Ovary (tissue), 7 donors: ENCODE measurements at regions not wholly inside any gene's neighbourhood (a gene's known extent, or its start where the extent isn't known, plus 50 kb on each side); places are given as distances from the start of the nearest gene placed in this dataset.
"Not testable (repeated sequence)": the region's sequence is repeated elsewhere in the genome, so short reads cannot be mapped to it uniquely, and the experiment has no call there.

Experiments used
- DNase-seq, 5 donors: peaks; one replicate each; pipeline ENCODE4 v3.0.0-alpha.2; 2019 to 2020
- H3K27ac ChIP-seq, 2 donors: fragments of 200-600 bp; one replicate each; pipeline versions ENCODE4 v1.5.1 to v1.8.0; 2019 to 2022
- H3K27me3 ChIP-seq: fragments of 200-600 bp; one replicate; pipeline ENCODE4 v1.8.0; 2022
- H3K36me3 ChIP-seq: fragments of 200-600 bp; sonication (generic); one replicate; pipeline ENCODE4 v1.5.1; 2019
- H3K4me1 ChIP-seq: one replicate; pipeline ENCODE4 v1.8.1; 2013; ENCODE audit warnings: mild to moderate bottlenecking, moderate library complexity; ENCODE audit not compliant: insufficient read depth
- H3K4me3 ChIP-seq: fragments of 200-600 bp; sonication (generic); one replicate; pipeline ENCODE4 v1.5.1; 2017
- H3K9me3 ChIP-seq, 2 donors: fragments of 200-600 bp in 1 of 2; sonication (generic) in 1 of 2; one replicate each; pipeline versions ENCODE4 v1.5.1 to v1.8.1; 2013 to 2019; ENCODE audit warnings: mild to moderate bottlenecking in 1 of 2, moderate library complexity in 1 of 2
- CTCF ChIP-seq, 3 donors: fragments of 450-650 bp in 2 of 3; fragments of 200-600 bp in 1 of 3; IDR thresholded peaks; one replicate each; pipeline versions ENCODE4 v1.5.1 to v1.8.0; 2016 to 2022; ENCODE audit warnings: antibody characterized with exemption in 3 of 3, mild to moderate bottlenecking in 1 of 3
- EP300 ChIP-seq: sonication (generic); formaldehyde crosslinking; IDR thresholded peaks from one replicate; pipeline ENCODE4 v1.6.1; 2017; ENCODE audit warnings: antibody characterized with exemption
- POLR2A ChIP-seq: fragments of 450-650 bp; IDR thresholded peaks from one replicate; pipeline ENCODE4 v1.6.1; 2017; ENCODE audit warnings: antibody characterized with exemption, mild to moderate bottlenecking, moderate library complexity
- WGBS, 3 donors: extraction: QIAGEN DNeasy Blood & Tissue Kit in 1 of 3; methylation state at CpG; one replicate each; pipeline versions ENCODE4 v1.1.5 to v1.1.7; 2013 to 2017; 5-methylcytosine and 5-hydroxymethylcytosine counted together
- intact Hi-C, 4 donors: fragments of 100-400 bp; cut with DNase I; formaldehyde crosslinking; loops; one replicate each; pipeline versions ENCODE4 v1.11.0 to v1.15.1; 2022 to 2023
- donor health status: DM: no; HTN: no; CAD: no; lungs with moderate emphysema.
- donor health status: DM: no; HTN: no; CAD: no.
- donor health status: Bipolar disorder and iron deficiency.
- donor health status: DM: no; HTN: no; CAD: no.
- donor health status: DM: yes; HTN: yes; CAD: no.

GRCh38 chr7:73058-73331, 119.4 kb upstream of the FAM20C start:
- H3K9me3 ChIP-seq, H3K36me3 ChIP-seq, H3K27ac ChIP-seq, H3K27me3 ChIP-seq, H3K4me1 ChIP-seq, DNase-seq, intact Hi-C loops, H3K4me3 ChIP-seq: not testable (repeated sequence)
- 21 to 35% (median 29%) methylated on average over 1 to 2 of the region's 5 CpGs for WGBS, 3 donors

GRCh38 chr7:74008-74540, 118.3 kb upstream of the FAM20C start:
- H3K9me3 ChIP-seq, H3K36me3 ChIP-seq, H3K27ac ChIP-seq, H3K27me3 ChIP-seq, H3K4me1 ChIP-seq, H3K4me3 ChIP-seq, intact Hi-C loops: not testable (repeated sequence)
- WGBS, 3 donors = 32 to 47% (median 38%) methylated on average over 4 of the region's 4 CpGs
- peak in 1 of 5 donors; percentile 6 for DNase-seq

GRCh38 chr7:75511-75910, 116.9 kb upstream of the FAM20C start:
- H3K36me3 ChIP-seq, H3K4me3 ChIP-seq, H3K4me1 ChIP-seq, intact Hi-C loops, H3K27me3 ChIP-seq, H3K9me3 ChIP-seq, H3K27ac ChIP-seq: not testable (repeated sequence)
- 48 to 59% (median 57%) methylated on average over 10 to 13 of the region's 13 CpGs for WGBS, 3 donors
- peak in 1 of 5 donors; percentile 6 for DNase-seq

- WGBS, 3 donors = no CpG with 5 or more reads among the region's 11 CpGs
- H3K27me3 ChIP-seq, H3K4me3 ChIP-seq: not testable (repeated sequence)
Observed at GRCh38 chr7:76202-76601, 116.2 kb upstream of the FAM20C start.

GRCh38 chr7:76829-77395, 115.5 kb upstream of the FAM20C start:
- H3K27me3 ChIP-seq, H3K27ac ChIP-seq, H3K4me1 ChIP-seq, H3K9me3 ChIP-seq, intact Hi-C loops, H3K36me3 ChIP-seq, H3K4me3 ChIP-seq: not testable (repeated sequence)
- 10 to 42% (median 17%) methylated on average over 5 to 8 of the region's 11 CpGs for WGBS, 3 donors
- peak in 1 of 5 donors; percentile 10 for DNase-seq

More at GRCh38 chr7:76202-76601, 116.2 kb upstream of the FAM20C start:
- H3K27ac ChIP-seq, DNase-seq, intact Hi-C loops, H3K9me3 ChIP-seq, H3K36me3 ChIP-seq, H3K4me1 ChIP-seq: not testable (repeated sequence)

- H3K36me3 ChIP-seq, H3K4me1 ChIP-seq, H3K4me3 ChIP-seq, H3K27me3 ChIP-seq, H3K9me3 ChIP-seq, H3K27ac ChIP-seq, intact Hi-C loops: not testable (repeated sequence)
- DNase-seq = peak in 1 of 5 donors; percentile 10
- 90 to 93% (median 91%) methylated on average over 5 to 7 of the region's 7 CpGs for WGBS, 3 donors
Observed at GRCh38 chr7:78862-79261, 113.5 kb upstream of the FAM20C start.

GRCh38 chr7:79400-80055, 112.8 kb upstream of the FAM20C start:
- H3K27me3 ChIP-seq, H3K9me3 ChIP-seq, H3K4me3 ChIP-seq, H3K27ac ChIP-seq, intact Hi-C loops, H3K4me1 ChIP-seq, H3K36me3 ChIP-seq: not testable (repeated sequence)
- DNase-seq = peak in 2 of 5 donors; percentile 3 to 7
- WGBS, 3 donors = 58 to 66% (median 64%) methylated on average over 7 to 13 of the region's 15 CpGs

- Histone ChIP-seq H3K9me3 (no peaks in the 10 kb centered on the region), H3K27me3 (no peaks in the 10 kb centered on the region), H3K27ac (no peak overlapping the region), H3K36me3 (no peaks in the 10 kb centered on the region), H3K4me3 (no peak overlapping the region), H3K4me1 (no peaks in the 10 kb centered on the region)
- peak in 2 of 5 donors; percentile 9 to 11 for DNase-seq
- WGBS, 3 donors = 93 to 96% (median 94%) methylated on average over 26 to 28 of the region's 28 CpGs
- TF ChIP-seq CTCF (IDR thresholded peaks at IDR 0.05) (no peak), EP300 (no peak), POLR2A (no peak)
- intact Hi-C loops = no loop called here
Observed at GRCh38 chr7:80259-81067, 111.9 kb upstream of the FAM20C start.
